ENCODE measurements at regions not wholly inside any gene's neighbourhood (a gene's known extent, or its start where the extent isn't known, plus 50 kb on each side); places are given as distances from the start of the nearest gene placed in this dataset.
A peak's percentile ranks its signal among the peaks of the same experiment; 100 is the strongest.
"Not testable (repeated sequence)": the region's sequence is repeated elsewhere in the genome, so short reads cannot be mapped to it uniquely, and the experiment has no call there.

GRCh38 chr1:193438771-193439170, 252.4 kb upstream of the B3GALT2 start:
- no peak for DNase-seq

GRCh38 chr1:193438312-193438711, 251.9 kb upstream of the B3GALT2 start:
- DNase-seq: no peak

GRCh38 chr1:193437785-193438184, 251.4 kb upstream of the B3GALT2 start:
- DNase-seq: no peak

- DNase-seq: not testable (repeated sequence)
Measured at GRCh38 chr1:193437333-193437732, 250.9 kb upstream of the B3GALT2 start.

- no peak for DNase-seq
Measured at GRCh38 chr1:193435781-193436180, 249.4 kb upstream of the B3GALT2 start.

- DNase-seq: no peak
Measured at GRCh38 chr1:193434319-193434718, 247.9 kb upstream of the B3GALT2 start.

- DNase-seq: no peak
Measured at GRCh38 chr1:193433599-193433998, 247.2 kb upstream of the B3GALT2 start.

- no peak for DNase-seq
Measured at GRCh38 chr1:193432979-193433587, 246.7 kb upstream of the B3GALT2 start.

GRCh38 chr1:193431265-193431977, 245.0 kb upstream of the B3GALT2 start:
- DNase-seq: no peak

GRCh38 chr1:193427524-193427923, 241.1 kb upstream of the B3GALT2 start:
- no peak for DNase-seq

GRCh38 chr1:193426061-193426460, 239.6 kb upstream of the B3GALT2 start:
- DNase-seq: no peak

GRCh38 chr1:193421487-193421886, 235.1 kb upstream of the B3GALT2 start:
- DNase-seq: no peak

GRCh38 chr1:193419295-193419694, 232.9 kb upstream of the B3GALT2 start:
- no peak for DNase-seq

GRCh38 chr1:193418745-193419058, 232.3 kb upstream of the B3GALT2 start:
- DNase-seq: no peak

- DNase-seq: no peak
Measured at GRCh38 chr1:193417945-193418744, 231.7 kb upstream of the B3GALT2 start.

- no peak for DNase-seq
Measured at GRCh38 chr1:193417403-193417802, 231.0 kb upstream of the B3GALT2 start.

GRCh38 chr1:193416226-193417024, 230.0 kb upstream of the B3GALT2 start:
- no peak for DNase-seq

- DNase-seq: no peak
Measured at GRCh38 chr1:193415256-193415655, 228.8 kb upstream of the B3GALT2 start.

GRCh38 chr1:193413376-193413775, 227.0 kb upstream of the B3GALT2 start:
- no peak for DNase-seq

- DNase-seq: no peak
Measured at GRCh38 chr1:193412748-193413147, 226.3 kb upstream of the B3GALT2 start.

GRCh38 chr1:193411714-193412113, 225.3 kb upstream of the B3GALT2 start:
- no peak for DNase-seq

GRCh38 chr1:193411215-193411614, 224.8 kb upstream of the B3GALT2 start:
- DNase-seq: no peak

- DNase-seq: peak; percentile 27
Measured at GRCh38 chr1:193408782-193409293, 222.4 kb upstream of the B3GALT2 start.

Data from femur (tissue), 1 donor.